Body of pancreas (tissue), 4 donors: ENCODE measurements at regions not wholly inside any gene's neighbourhood (a gene's known extent, or its start where the extent isn't known, plus 50 kb on each side); places are given as distances from the start of the nearest gene placed in this dataset.

ENCODE experiments used
- ATAC-seq: fragments of 150-250 bp; one replicate; pipeline ENCODE4 v1.9.1; 2016
- DNase-seq, 4 donors: peaks; one replicate each; pipeline ENCODE4 v3.0.0-alpha.2; 2019
- H3K27ac ChIP-seq, 4 donors: fragments of 200-600 bp; sonication (generic); 1 replicate in 3 of 4; 2 replicates in 1 of 4; pipeline versions ENCODE4 v1.5.1 to v1.6.1; 2016 to 2019; ENCODE audit warnings: mild to moderate bottlenecking in 1 of 4, mixed read lengths in 1 of 4, moderate library complexity in 1 of 4
- H3K27me3 ChIP-seq, 2 donors: fragments of 200-600 bp; sonication (generic); one replicate each; pipeline ENCODE4 v1.6.0; 2016; ENCODE audit warnings: mild to moderate bottlenecking in 1 of 2
- H3K36me3 ChIP-seq, 2 donors: fragments of 200-600 bp; sonication (generic); replicated peaks in 1 of 2; 2 replicates each; pipeline ENCODE4 v1.5.1; 2016; ENCODE audit warnings: low read depth in 2 of 2; ENCODE audit not compliant: insufficient read depth in 1 of 2
- H3K4me1 ChIP-seq: fragments of 200-600 bp; sonication (generic); one replicate; pipeline ENCODE4 v1.6.0; 2016
- H3K4me3 ChIP-seq, 2 donors: fragments of 200-600 bp; sonication (generic); 1 replicate in 1 of 2; 2 replicates in 1 of 2; pipeline ENCODE4 v1.5.1; 2016 to 2019
- H3K9me3 ChIP-seq, 3 donors: fragments of 200-600 bp; sonication (generic); 1 replicate in 2 of 3; 2 replicates in 1 of 3; pipeline ENCODE4 v1.5.1; 2016
- POLR2A ChIP-seq, 3 donors: fragments of 450-650 bp; IDR thresholded peaks; one replicate each; pipeline ENCODE4 v1.6.1; 2016; ENCODE audit warnings: antibody characterized with exemption in 3 of 3, mild to moderate bottlenecking in 2 of 3
- WGBS, 2 donors: methylation state at CpG; one replicate each; pipeline ENCODE4 v1.1.5; 2017; 5-methylcytosine and 5-hydroxymethylcytosine counted together
- intact Hi-C: fragments of 100-400 bp; cut with DNase I; formaldehyde crosslinking; loops from one replicate; pipeline ENCODE4 v1.15.1; 2023
- TF ChIP-seq, protein P1 (sequence below), 7 experiments: fragments of 450-650 bp in 4 of 7; fragments of 200-600 bp in 3 of 7; sonication (generic) in 3 of 7; IDR thresholded peaks; one replicate each; pipeline ENCODE4 v1.5.1; 2016 to 2019; ENCODE audit warnings: antibody characterized with exemption in 7 of 7

GRCh38 chr7:86469680-86470295 is 173.9 kb upstream of the GRM3 start:
- DNase-seq (peak; percentile 69 to 79 (median 72)), ATAC-seq (peak; percentile 90)
- Histone ChIP-seq H3K27ac (no peak overlapping the region), H3K4me3 (no peak overlapping the region), H3K36me3 (no peaks in the 10 kb centered on the region), H3K9me3 (no peaks in the 10 kb centered on the region), H3K27me3 (no peaks in the 10 kb centered on the region), H3K4me1 (no peaks in the 10 kb centered on the region)
- 43 to 47% methylated on average over 9 of the region's 9 CpGs for WGBS, 2 donors
- TF ChIP-seq, protein P1, sequence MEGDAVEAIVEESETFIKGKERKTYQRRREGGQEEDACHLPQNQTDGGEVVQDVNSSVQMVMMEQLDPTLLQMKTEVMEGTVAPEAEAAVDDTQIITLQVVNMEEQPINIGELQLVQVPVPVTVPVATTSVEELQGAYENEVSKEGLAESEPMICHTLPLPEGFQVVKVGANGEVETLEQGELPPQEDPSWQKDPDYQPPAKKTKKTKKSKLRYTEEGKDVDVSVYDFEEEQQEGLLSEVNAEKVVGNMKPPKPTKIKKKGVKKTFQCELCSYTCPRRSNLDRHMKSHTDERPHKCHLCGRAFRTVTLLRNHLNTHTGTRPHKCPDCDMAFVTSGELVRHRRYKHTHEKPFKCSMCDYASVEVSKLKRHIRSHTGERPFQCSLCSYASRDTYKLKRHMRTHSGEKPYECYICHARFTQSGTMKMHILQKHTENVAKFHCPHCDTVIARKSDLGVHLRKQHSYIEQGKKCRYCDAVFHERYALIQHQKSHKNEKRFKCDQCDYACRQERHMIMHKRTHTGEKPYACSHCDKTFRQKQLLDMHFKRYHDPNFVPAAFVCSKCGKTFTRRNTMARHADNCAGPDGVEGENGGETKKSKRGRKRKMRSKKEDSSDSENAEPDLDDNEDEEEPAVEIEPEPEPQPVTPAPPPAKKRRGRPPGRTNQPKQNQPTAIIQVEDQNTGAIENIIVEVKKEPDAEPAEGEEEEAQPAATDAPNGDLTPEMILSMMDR (IDR thresholded peaks at IDR 0.05) = peak; percentile 34 to 86 (median 72)
- no peak for TF ChIP-seq POLR2A (IDR thresholded peaks at IDR 0.05)
- intact Hi-C loops = no loop called here

- intact Hi-C loops = no loop called here
- ATAC-seq (no peak), DNase-seq (no peak)
- Histone ChIP-seq H3K9me3 (no peaks in the 10 kb centered on the region), H3K27ac (no peak overlapping the region), H3K27me3 (no peaks in the 10 kb centered on the region), H3K4me3 (no peak overlapping the region), H3K4me1 (no peaks in the 10 kb centered on the region), H3K36me3 (no peaks in the 10 kb centered on the region)
- WGBS, 2 donors = 90 to 93% methylated on average over 2 of the region's 2 CpGs
- TF ChIP-seq POLR2A (IDR thresholded peaks at IDR 0.05) = no peak
Observed at GRCh38 chr7:86454753-86455152, 189.0 kb upstream of the GRM3 start.

DNA sequence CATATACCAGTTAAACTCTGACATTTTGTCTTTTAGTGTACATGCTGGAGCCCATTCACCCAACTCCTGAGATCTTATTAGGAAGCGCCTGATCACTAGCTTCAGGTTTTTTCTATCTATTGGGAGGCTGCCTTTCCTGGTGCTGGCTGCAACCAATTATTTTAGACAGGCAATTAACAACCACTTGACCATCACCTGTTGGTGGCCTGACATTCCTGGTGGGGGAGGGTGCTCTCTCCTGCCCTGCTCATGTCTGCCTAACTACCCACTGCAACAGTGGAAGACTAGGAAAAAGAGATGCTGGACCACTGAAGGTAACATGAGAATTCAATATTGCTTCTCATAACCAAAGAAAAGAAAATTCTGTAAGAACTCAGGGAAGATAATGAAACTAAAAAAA is 190.3 kb upstream of the GRM3 start:
- no peaks in the 10 kb centered on the region for H3K36me3 ChIP-seq
- no peak overlapping the region for H3K4me3 ChIP-seq
- H3K4me1 ChIP-seq = no peaks in the 10 kb centered on the region
- no peak for ATAC-seq
- H3K27me3 ChIP-seq = no peaks in the 10 kb centered on the region
- no peak for TF ChIP-seq POLR2A (IDR thresholded peaks at IDR 0.05)
- TF ChIP-seq, protein P1 (IDR thresholded peaks at IDR 0.05) = no peak
- H3K27ac ChIP-seq = no peak overlapping the region
- WGBS, 2 donors = 80 to 100% methylated on average over 1 of the region's 1 CpG
- intact Hi-C loops = no loop called here
- no peak for DNase-seq
- no peaks in the 10 kb centered on the region for H3K9me3 ChIP-seq

- TF ChIP-seq POLR2A (IDR thresholded peaks at IDR 0.05) = no peak
- TF ChIP-seq, protein P1 (IDR thresholded peaks at IDR 0.05) = no peak
- Histone ChIP-seq H3K4me1 (no peaks in the 10 kb centered on the region), H3K4me3 (no peak overlapping the region), H3K27ac (no peak overlapping the region), H3K27me3 (no peaks in the 10 kb centered on the region), H3K9me3 (no peaks in the 10 kb centered on the region), H3K36me3 (no peaks in the 10 kb centered on the region)
- ATAC-seq = no peak
- DNase-seq = no peak
- WGBS, 2 donors = 70 to 77% methylated on average over 3 of the region's 3 CpGs
- intact Hi-C loops = no loop called here
Observed at GRCh38 chr7:86448856-86449255, 194.9 kb upstream of the GRM3 start.

GRCh38 chr7:86445285-86445684 is 198.4 kb upstream of the GRM3 start:
- no peak overlapping the region for H3K27ac ChIP-seq
- TF ChIP-seq, protein P1 (IDR thresholded peaks at IDR 0.05) = no peak
- no peak for TF ChIP-seq POLR2A (IDR thresholded peaks at IDR 0.05)
- intact Hi-C loops = no loop called here
- no peaks in the 10 kb centered on the region for H3K9me3 ChIP-seq
- no peaks in the 10 kb centered on the region for H3K27me3 ChIP-seq
- no peak overlapping the region for H3K4me3 ChIP-seq
- DNase-seq (no peak), ATAC-seq (no peak)
- no peaks in the 10 kb centered on the region for H3K4me1 ChIP-seq
- H3K36me3 ChIP-seq = no peaks in the 10 kb centered on the region
